GM10847 (cell line): ENCODE measurements at regions not wholly inside any gene's neighbourhood (a gene's known extent, or its start where the extent isn't known, plus 50 kb on each side); places are given as distances from the start of the nearest gene placed in this dataset.

Experiments used
- POLR2A ChIP-seq: IDR thresholded peaks from 2 replicates; pipeline ENCODE4 v1.6.1; 2011; ENCODE audit not compliant: insufficient read length; ENCODE audit errors: extremely low read depth

DNA sequence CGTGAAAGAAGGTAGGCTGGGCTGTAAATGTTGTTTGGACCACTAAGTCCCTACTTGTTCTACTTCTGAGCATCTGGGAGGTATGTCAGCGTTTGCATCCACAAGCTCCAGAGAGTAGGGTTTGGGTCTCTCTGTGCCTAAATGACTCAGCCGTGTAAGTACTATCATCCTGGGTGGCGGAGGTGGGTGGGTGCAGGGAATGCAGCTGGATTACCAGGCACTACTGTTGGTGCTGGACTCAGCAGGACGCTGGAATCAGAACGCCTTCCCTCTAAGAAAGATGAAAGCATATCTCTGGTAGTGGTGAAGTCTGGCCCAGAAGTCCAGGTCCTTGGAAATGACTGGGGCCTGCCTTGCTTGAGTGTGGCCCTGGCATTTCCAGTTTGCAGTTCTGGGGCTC lies 289.7 kb downstream of the PCNX1 start:
- TF ChIP-seq POLR2A = no peak

DNA sequence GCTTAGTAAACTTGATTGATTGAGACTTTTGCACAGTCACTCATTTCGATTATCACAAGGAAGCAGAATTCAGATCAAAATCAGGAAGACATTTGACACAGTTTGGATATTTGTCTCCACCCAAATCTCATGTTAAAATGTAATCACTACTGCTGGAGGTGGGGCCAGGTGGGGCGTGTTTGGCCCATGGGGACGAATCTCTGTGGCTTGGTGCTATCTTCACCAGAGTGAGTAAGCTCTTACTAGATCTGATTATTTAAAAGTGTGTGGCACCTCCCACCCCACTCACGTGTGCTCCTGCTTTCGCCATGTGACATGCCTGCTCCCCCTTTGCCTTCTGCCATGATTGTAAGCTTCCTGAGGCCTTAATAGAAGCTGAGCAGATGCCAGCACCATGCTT lies 291.4 kb downstream of the PCNX1 start:
- TF ChIP-seq POLR2A = no peak

DNA sequence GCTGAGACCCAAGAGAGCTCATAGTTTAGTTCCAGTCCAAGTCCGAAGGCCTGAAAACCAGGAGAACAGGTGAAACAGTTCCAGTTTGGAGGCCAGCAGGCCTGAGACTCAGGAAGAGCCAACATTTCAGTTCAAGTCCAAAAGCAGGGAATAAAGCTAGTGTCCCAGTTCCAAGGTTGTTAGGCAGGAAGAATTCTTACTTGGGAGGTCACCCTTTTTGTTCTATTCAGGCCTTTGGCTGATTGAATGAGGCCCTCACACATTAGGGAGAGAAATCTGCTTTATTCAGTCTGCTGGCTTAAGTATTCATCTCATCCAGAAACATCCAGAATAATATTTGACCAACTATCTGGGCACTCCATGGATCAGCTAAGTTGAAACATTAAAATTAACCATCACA lies 294.6 kb downstream of the PCNX1 start:
- TF ChIP-seq POLR2A = no peak

- TF ChIP-seq POLR2A = no peak
Observed at GRCh38 chr14:71202881-71203280, 295.6 kb downstream of the PCNX1 start.

DNA sequence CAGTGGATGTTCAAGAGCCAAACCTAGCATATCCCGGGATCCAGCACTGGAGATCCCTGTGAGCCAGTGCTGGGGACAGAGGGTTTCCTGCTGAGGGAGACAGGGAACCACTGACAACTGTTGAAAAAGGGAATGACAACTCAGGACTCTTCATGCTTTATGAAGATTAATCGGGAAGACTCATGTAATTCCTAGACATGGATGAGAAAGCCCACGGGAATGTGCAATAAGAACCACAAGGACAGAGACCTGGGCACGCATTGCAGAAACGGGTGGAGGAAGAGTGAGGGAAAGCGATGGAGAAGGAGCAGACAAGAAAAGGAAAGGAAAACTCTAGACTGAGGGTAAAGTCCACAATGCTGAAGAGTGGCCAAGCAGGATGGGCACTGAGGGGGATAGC lies 296.0 kb downstream of the PCNX1 start:
- no peak for TF ChIP-seq POLR2A

- no peak for TF ChIP-seq POLR2A
Observed at GRCh38 chr14:71204231-71204630, 297.0 kb downstream of the PCNX1 start.

- TF ChIP-seq POLR2A = no peak
Observed at GRCh38 chr14:71204768-71205167, 297.5 kb downstream of the PCNX1 start.

- TF ChIP-seq POLR2A = no peak
Observed at GRCh38 chr14:71206123-71206522, 298.9 kb downstream of the PCNX1 start.

GRCh38 chr14:71206766-71207371 lies 299.6 kb downstream of the PCNX1 start:
- TF ChIP-seq POLR2A = no peak

GRCh38 chr14:71208702-71209357 lies 301.6 kb downstream of the PCNX1 start:
- TF ChIP-seq POLR2A = no peak

GRCh38 chr14:71209888-71210287 lies 302.6 kb downstream of the PCNX1 start:
- no peak for TF ChIP-seq POLR2A

DNA sequence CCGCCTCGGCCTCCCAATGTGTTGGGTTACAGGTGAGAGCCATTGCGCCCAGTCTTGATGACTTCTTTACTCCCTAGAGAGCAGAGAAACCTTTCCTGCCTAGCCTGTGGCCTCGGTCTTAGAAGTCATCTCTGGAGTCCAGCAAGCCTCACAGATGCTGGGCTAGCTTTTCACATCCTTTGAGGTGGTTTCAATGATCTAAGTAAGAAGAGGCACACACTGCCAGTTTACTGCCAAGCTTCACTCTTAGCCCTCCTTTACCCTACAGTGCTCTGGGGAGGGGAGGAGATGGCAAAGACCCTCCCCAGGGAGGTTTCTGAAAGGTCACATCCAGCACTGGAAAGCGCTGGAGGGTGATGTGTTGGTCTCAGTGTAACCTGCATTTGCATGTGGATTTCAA lies 304.8 kb downstream of the PCNX1 start:
- TF ChIP-seq POLR2A = no peak

GRCh38 chr14:71212683-71213107 lies 305.4 kb downstream of the PCNX1 start:
- no peak for TF ChIP-seq POLR2A

GRCh38 chr14:71214241-71214640 lies 307.0 kb downstream of the PCNX1 start:
- TF ChIP-seq POLR2A = no peak

DNA sequence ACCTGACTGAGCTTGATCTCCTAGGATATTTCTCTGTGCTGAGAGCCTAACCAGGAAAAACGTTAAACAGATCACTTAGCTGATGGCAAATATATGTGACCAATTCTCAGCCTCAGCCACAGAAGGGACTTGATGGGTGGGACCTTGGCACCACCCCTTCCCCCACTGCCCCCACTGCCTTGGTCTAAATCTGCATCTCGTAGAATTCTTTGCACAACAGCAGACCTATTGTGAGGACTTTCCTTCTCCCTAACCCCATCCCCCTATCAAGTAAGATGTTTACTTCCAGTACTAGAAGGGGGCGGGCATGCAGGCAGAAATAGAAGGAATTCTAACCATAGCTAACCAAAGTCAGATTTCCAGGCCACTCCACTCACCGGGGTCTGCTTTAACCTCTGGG lies 313.2 kb downstream of the PCNX1 start:
- no peak for TF ChIP-seq POLR2A

- no peak for TF ChIP-seq POLR2A
Observed at GRCh38 chr14:71221119-71221518, 313.9 kb downstream of the PCNX1 start.

GRCh38 chr14:71225113-71225512 lies 317.9 kb downstream of the PCNX1 start:
- no peak for TF ChIP-seq POLR2A
